CD4-positive, alpha-beta T cell (primary cell): ENCODE measurements at regions not wholly inside any gene's neighbourhood (a gene's known extent, or its start where the extent isn't known, plus 50 kb on each side); places are given as distances from the start of the nearest gene placed in this dataset.

Experiments used
- ATAC-seq: fragments of 200-7000 bp; cut with Tn5 transposase; one replicate; pipeline ENCODE4 v1.10.0; 2022; ENCODE audit warnings: mild to moderate bottlenecking; ENCODE audit not compliant: poor library complexity
- CTCF ChIA-PET: fragments of 350-600 bp; sonication (Branson Sonifier 250); formaldehyde crosslinking; loops from one replicate; lab custom pipeline; 2021; ENCODE audit warnings: antibody characterized with exemption, inconsistent platforms; lab: Charles Lee
- POLR2A ChIA-PET: fragments of 350-600 bp; sonication (Branson Sonifier 250); formaldehyde crosslinking; loops from one replicate; lab custom pipeline; 2021; ENCODE audit warnings: antibody characterized with exemption, inconsistent platforms; lab: Charles Lee
- DNase-seq, 14 experiments: peaks; one replicate each; pipeline ENCODE4 v3.0.0-alpha.2; 2013 to 2020; ENCODE audit warnings: mixed read lengths in 2 of 14
- H3K27ac ChIP-seq, 2 donors: one replicate each; pipeline versions ENCODE4 v1.5.1 to v1.7.0; 2013; ENCODE audit warnings: low read length in 2 of 2, low read depth in 1 of 2, mild to moderate bottlenecking in 1 of 2
- H3K27me3 ChIP-seq, 2 experiments: 1 replicate in 1 of 2; 2 replicates in 1 of 2; pipeline versions ENCODE4 v1.6.1 to v1.7.0; 2013; ENCODE audit warnings: low read length in 2 of 2, control low read depth in 1 of 2, mild to moderate bottlenecking in 1 of 2, moderate library complexity in 1 of 2; ENCODE audit not compliant: insufficient read depth in 2 of 2, control insufficient read depth in 1 of 2
- H3K36me3 ChIP-seq: one replicate; pipeline ENCODE4 v1.6.1; 2013; ENCODE audit warnings: low read length, control low read depth; ENCODE audit not compliant: insufficient read depth
- H3K4me1 ChIP-seq: one replicate; pipeline ENCODE4 v1.6.1; 2013; ENCODE audit warnings: low read length, control low read depth; ENCODE audit not compliant: insufficient read depth
- H3K4me3 ChIP-seq: one replicate; pipeline ENCODE4 v1.5.1; 2013; ENCODE audit warnings: mild to moderate bottlenecking, low read length, moderate library complexity
- H3K9me3 ChIP-seq, 2 experiments: 1 replicate in 1 of 2; 2 replicates in 1 of 2; pipeline versions ENCODE4 v1.6.1 to v1.7.0; 2013; ENCODE audit warnings: low read length in 2 of 2, mild to moderate bottlenecking in 2 of 2, control low read depth in 1 of 2, moderate library complexity in 1 of 2; ENCODE audit not compliant: control insufficient read depth in 1 of 2, insufficient read depth in 1 of 2
- H3K27ac Mint-ChIP-seq: one replicate; pipeline ENCODE4 v1.8.0; 2020; ENCODE audit warnings: mixed read lengths
- H3K27me3 Mint-ChIP-seq: one replicate; pipeline ENCODE4 v1.8.0; 2021; ENCODE audit warnings: mixed read lengths
- H3K36me3 Mint-ChIP-seq: one replicate; pipeline ENCODE4 v1.8.0; 2021; ENCODE audit warnings: low read depth, mixed read lengths
- H3K4me1 Mint-ChIP-seq: one replicate; pipeline ENCODE4 v1.8.0; 2021; ENCODE audit warnings: low read depth, mixed read lengths
- H3K4me3 Mint-ChIP-seq: one replicate; pipeline ENCODE4 v1.8.0; 2020; ENCODE audit warnings: mild to moderate bottlenecking, mixed read lengths
- H3K9me3 Mint-ChIP-seq: one replicate; pipeline ENCODE4 v1.8.0; 2020; ENCODE audit warnings: mixed read lengths
- intact Hi-C, 2 experiments: fragments of 100-400 bp; cut with DNase I in 1 of 2; cut with micrococcal nuclease in 1 of 2; formaldehyde crosslinking; loops; one replicate each; pipeline versions ENCODE4 v1.15.1 to v1.9.0; 2023 to 2025; cut with DNase I, micrococcal nuclease
- TF ChIP-seq, protein P1 (sequence below): fragments of 200-600 bp; IDR thresholded peaks from one replicate; pipeline ENCODE4 v1.8.0; 2022; ENCODE audit warnings: antibody characterized with exemption, mild to moderate bottlenecking

DNA sequence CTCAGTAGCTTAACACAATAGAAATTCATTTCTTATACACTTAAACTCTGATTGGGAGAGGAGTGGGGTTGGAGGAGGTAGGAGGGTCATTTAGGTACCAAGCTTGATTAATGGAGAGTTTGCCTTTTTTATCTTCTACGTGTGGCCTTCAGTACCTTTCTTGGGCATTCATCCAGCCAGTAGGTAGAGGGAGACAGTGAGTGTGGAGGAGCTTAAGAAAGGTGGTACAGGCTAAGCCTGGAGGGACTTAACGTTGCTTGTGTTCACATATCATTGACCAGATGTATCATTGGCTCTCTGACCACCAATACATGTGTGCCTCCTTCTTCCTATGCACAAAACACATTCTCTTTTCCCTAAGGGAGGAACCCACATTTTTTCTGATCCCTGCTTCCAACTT lies 232.9 kb upstream of the CRY1 start:
- intact Hi-C loops, result no loop called here
- H3K27ac ChIP-seq, result no peak overlapping the region
- no peak overlapping the region for H3K4me3 ChIP-seq
- peaks cover 46% of the 10 kb centered on the region for H3K4me1 ChIP-seq
- CTCF ChIA-PET, result interaction anchor here (0.5 to 0.8 kb wide), 2 partner anchors 76 to 349 kb away, joined by 3 to 4 read pairs; no protein-coding TSS in a partner anchor
- ATAC-seq (no peak), DNase-seq (no peak)
- Mint-ChIP-seq H3K36me3 (peaks cover 7% of the 10 kb centered on the region), H3K4me3 (no peak overlapping the region), H3K9me3 (no peaks in the 10 kb centered on the region), H3K27me3 (no peaks in the 10 kb centered on the region), H3K27ac (peak overlapping the region; percentile 10), H3K4me1 (peaks cover 85% of the 10 kb centered on the region)
- peaks cover 0 to 3% of the 10 kb centered on the region in 2 experiments for H3K9me3 ChIP-seq
- POLR2A ChIA-PET, result interaction anchor here (0.6 to 1.1 kb wide), 4 partner anchors 11 to 48 kb away, joined by 3 to 4 read pairs (median 3); no protein-coding TSS in a partner anchor
- no peaks in the 10 kb centered on the region for H3K36me3 ChIP-seq
- TF ChIP-seq, protein P1, sequence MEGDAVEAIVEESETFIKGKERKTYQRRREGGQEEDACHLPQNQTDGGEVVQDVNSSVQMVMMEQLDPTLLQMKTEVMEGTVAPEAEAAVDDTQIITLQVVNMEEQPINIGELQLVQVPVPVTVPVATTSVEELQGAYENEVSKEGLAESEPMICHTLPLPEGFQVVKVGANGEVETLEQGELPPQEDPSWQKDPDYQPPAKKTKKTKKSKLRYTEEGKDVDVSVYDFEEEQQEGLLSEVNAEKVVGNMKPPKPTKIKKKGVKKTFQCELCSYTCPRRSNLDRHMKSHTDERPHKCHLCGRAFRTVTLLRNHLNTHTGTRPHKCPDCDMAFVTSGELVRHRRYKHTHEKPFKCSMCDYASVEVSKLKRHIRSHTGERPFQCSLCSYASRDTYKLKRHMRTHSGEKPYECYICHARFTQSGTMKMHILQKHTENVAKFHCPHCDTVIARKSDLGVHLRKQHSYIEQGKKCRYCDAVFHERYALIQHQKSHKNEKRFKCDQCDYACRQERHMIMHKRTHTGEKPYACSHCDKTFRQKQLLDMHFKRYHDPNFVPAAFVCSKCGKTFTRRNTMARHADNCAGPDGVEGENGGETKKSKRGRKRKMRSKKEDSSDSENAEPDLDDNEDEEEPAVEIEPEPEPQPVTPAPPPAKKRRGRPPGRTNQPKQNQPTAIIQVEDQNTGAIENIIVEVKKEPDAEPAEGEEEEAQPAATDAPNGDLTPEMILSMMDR, result no peak
- H3K27me3 ChIP-seq, result no peaks in the 10 kb centered on the region

DNA sequence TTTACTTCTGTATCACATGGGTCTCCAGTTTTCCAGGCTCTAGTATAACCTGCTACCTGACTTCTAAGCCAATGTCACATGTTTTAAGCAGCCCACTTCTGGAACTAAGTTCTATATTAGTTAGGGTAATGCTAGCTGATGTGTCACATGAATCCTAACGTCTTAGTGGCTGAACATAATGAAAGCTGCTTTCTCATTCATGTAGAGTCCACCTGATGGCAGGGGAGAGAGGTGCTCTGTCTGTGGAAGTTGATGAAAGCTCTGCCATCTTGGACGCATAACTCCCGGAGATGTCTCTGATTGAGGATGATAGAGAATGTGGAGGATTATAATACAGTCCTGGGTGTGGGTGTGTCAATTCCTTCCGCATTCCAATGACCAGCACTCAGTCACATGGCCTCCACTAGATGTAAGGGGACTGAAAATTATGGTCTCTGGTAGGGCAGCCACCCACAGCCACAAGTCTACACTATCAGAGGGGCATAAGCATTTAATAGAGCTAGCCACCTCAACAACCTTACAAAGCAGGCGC lies 234.4 kb upstream of the CRY1 start:
- Histone ChIP-seq H3K9me3 (peaks cover 0 to 6% of the 10 kb centered on the region in 2 experiments), H3K27me3 (no peaks in the 10 kb centered on the region), H3K4me1 (peaks cover 48% of the 10 kb centered on the region), H3K36me3 (no peaks in the 10 kb centered on the region), H3K27ac (no peak overlapping the region), H3K4me3 (no peak overlapping the region)
- ChIA-PET CTCF (no interaction called here), POLR2A (interaction anchor here (1.3 kb wide), 1 partner anchor 45 kb away, joined by 3 read pairs; no protein-coding TSS in a partner anchor)
- no peaks in the 10 kb centered on the region for H3K36me3 Mint-ChIP-seq
- intact Hi-C loops, result no loop called here
- peaks cover 83% of the 10 kb centered on the region for H3K4me1 Mint-ChIP-seq
- no peak for DNase-seq
- H3K27me3 Mint-ChIP-seq, result no peaks in the 10 kb centered on the region
- H3K27ac Mint-ChIP-seq, result no peak overlapping the region
- peak overlapping the region; percentile 2 for H3K4me3 Mint-ChIP-seq
- peak; percentile 31 for ATAC-seq
- H3K9me3 Mint-ChIP-seq, result no peaks in the 10 kb centered on the region
- TF ChIP-seq, protein P1, result no peak

DNA sequence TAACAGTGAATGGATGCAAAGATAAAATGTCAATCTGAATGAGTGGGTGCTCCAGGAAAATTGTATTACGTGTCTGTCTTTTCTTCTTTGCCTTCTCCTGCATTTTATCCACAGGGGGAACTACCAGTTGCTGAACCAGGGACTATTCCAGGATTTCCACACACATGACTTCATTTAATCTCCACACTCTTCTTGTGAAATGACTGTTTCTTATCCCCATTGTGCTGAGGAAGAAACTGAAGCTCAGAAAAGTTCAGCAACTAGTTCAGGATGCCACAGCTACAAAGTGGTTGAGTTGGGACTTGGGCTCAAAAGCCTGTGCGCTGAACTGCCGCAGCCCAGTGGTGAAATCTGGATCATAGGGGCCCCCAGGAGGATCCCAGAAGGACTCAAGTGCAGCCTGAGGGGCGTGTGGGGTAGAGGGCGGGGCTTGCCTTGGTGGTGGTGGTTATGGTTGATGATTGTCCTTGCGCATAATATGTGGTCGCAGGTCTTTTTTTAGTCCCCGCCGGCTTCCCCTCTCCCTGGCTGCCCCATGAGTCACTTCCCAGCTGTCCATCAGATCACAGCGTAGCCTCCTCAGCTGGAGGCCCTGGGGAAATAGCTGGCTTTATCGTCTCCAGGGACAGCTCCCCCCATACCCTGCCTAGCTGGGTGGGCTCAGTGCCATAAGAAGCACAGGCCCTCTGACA lies 235.2 kb upstream of the CRY1 start:
- Mint-ChIP-seq H3K36me3 (peaks cover under 1% of the 10 kb centered on the region), H3K9me3 (no peaks in the 10 kb centered on the region), H3K4me3 (no peak overlapping the region), H3K4me1 (peaks cover 83% of the 10 kb centered on the region), H3K27ac (no peak overlapping the region), H3K27me3 (no peaks in the 10 kb centered on the region)
- Histone ChIP-seq H3K27me3 (no peaks in the 10 kb centered on the region), H3K4me3 (no peak overlapping the region), H3K4me1 (peaks cover 43% of the 10 kb centered on the region), H3K9me3 (peaks cover 0 to 6% of the 10 kb centered on the region in 2 experiments), H3K36me3 (no peaks in the 10 kb centered on the region), H3K27ac (no peak overlapping the region)
- no peak for ATAC-seq
- POLR2A ChIA-PET, result interaction anchor here (0.6 to 1.3 kb wide), 2 partner anchors 39 to 44 kb away, joined by 3 read pairs; no protein-coding TSS in a partner anchor
- TF ChIP-seq, protein P1, result no peak
- CTCF ChIA-PET, result no interaction called here
- peak in 3 of 14 experiments; percentile 17 to 64 (median 54) for DNase-seq
- intact Hi-C loops, result no loop called here
